ENCODE measurements at regions not wholly inside any gene's neighbourhood (a gene's known extent, or its start where the extent isn't known, plus 50 kb on each side); places are given as distances from the start of the nearest gene placed in this dataset.

GRCh38 chr21:15558884-15559283 lies 170.9 kb upstream of the USP25 start:
- WGBS, 2 donors = 60 to 64% methylated on average over 1 of the region's 1 CpG
- TF ChIP-seq, protein P1, sequence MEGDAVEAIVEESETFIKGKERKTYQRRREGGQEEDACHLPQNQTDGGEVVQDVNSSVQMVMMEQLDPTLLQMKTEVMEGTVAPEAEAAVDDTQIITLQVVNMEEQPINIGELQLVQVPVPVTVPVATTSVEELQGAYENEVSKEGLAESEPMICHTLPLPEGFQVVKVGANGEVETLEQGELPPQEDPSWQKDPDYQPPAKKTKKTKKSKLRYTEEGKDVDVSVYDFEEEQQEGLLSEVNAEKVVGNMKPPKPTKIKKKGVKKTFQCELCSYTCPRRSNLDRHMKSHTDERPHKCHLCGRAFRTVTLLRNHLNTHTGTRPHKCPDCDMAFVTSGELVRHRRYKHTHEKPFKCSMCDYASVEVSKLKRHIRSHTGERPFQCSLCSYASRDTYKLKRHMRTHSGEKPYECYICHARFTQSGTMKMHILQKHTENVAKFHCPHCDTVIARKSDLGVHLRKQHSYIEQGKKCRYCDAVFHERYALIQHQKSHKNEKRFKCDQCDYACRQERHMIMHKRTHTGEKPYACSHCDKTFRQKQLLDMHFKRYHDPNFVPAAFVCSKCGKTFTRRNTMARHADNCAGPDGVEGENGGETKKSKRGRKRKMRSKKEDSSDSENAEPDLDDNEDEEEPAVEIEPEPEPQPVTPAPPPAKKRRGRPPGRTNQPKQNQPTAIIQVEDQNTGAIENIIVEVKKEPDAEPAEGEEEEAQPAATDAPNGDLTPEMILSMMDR (IDR thresholded peaks at IDR 0.05) = no peak
- TF ChIP-seq POLR2AphosphoS5 (IDR thresholded peaks at IDR 0.05) (no peak), POLR2A (IDR thresholded peaks at IDR 0.05) (no peak), EP300 (IDR thresholded peaks at IDR 0.05) (no peak)
- Histone ChIP-seq H3K4me3 (no peak overlapping the region), H3K27ac (no peak overlapping the region), H3K27me3 (no peaks in the 10 kb centered on the region), H3K9me3 (no peaks in the 10 kb centered on the region), H3K4me1 (no peaks in the 10 kb centered on the region), H3K36me3 (no peaks in the 10 kb centered on the region)
- ATAC-seq (ENCODE audit: low FRiP score in 2 of 2) = no peak
- no peak for DNase-seq

DNA sequence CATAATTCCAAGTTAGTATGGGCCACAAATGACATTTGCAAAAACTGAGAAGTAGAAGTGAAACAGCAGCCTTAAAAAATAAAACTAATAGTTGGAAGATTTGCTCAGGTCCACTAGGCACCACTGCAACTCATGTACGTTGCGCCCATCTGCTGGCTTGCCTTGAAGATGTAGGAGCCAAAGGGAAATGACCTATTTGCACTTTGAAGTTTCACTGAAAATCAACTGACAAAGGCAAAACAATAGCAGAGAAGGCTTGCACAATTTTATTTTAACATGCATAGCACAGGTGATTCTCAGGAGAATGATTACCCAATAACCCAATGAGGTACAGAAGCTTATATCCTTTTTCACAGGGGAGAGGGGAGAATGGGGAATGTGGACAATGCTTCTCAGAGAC lies 170.1 kb upstream of the USP25 start:
- 51 to 81% methylated on average over 2 of the region's 2 CpGs for WGBS, 2 donors
- no peak overlapping the region for H3K4me3 ChIP-seq

DNA sequence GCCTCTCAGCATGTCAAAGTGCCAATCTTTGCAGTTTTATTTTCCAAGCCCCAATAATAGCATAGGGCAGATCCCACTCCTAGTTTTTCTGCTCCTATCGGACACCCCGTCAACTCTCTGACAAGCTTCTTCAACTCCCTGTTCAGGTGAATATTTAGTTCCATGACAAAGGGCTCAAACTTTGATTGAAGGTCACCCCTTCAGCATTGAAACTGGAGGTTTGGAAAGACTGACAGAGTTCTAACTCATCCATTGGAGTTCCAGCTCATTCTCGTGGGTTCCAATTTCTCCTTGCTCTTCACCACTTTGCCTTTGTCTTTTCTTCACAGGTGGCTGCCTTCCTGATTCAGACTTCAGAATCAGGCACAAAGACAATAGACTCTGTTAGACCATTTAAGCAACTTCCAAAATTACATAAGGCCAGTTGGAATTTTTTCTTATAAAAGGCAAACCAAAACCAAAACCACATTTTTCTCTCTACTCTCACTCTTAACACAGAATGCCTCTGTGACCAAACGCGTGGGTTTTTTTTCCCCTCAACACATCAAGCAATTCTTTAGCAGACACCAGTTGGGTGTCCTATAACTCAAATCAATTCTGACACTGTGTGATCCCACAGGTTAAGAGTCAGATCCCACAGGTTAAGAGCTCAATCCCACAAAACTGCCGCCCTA lies 169.3 kb upstream of the USP25 start:
- TF ChIP-seq POLR2A (IDR thresholded peaks at IDR 0.05) (no peak), POLR2AphosphoS5 (IDR thresholded peaks at IDR 0.05) (no peak), EP300 (IDR thresholded peaks at IDR 0.05) (no peak)
- TF ChIP-seq, protein P1 (IDR thresholded peaks at IDR 0.05) = no peak
- Histone ChIP-seq H3K9me3 (no peaks in the 10 kb centered on the region), H3K27ac (no peak overlapping the region), H3K4me3 (no peak overlapping the region), H3K4me1 (peaks cover 0 to 5% (median 0%) of the 10 kb centered on the region in 4 donors), H3K36me3 (no peaks in the 10 kb centered on the region), H3K27me3 (no peaks in the 10 kb centered on the region)
- WGBS, 2 donors = 87 to 89% methylated on average over 6 of the region's 6 CpGs
- no peak for ATAC-seq (ENCODE audit: low FRiP score in 2 of 2)
- DNase-seq = no peak

More for the DNA sequence above, 170.1 kb upstream of the USP25 start:
- TF ChIP-seq POLR2AphosphoS5 (IDR thresholded peaks at IDR 0.05) (no peak), POLR2A (IDR thresholded peaks at IDR 0.05) (no peak), EP300 (IDR thresholded peaks at IDR 0.05) (no peak)
- TF ChIP-seq, protein P1 (IDR thresholded peaks at IDR 0.05) = no peak
- Histone ChIP-seq H3K9me3 (no peaks in the 10 kb centered on the region), H3K27me3 (no peaks in the 10 kb centered on the region), H3K36me3 (no peaks in the 10 kb centered on the region), H3K4me1 (peaks cover 0 to 5% (median 0%) of the 10 kb centered on the region in 4 donors), H3K27ac (no peak overlapping the region)
- DNase-seq = no peak
- ATAC-seq (ENCODE audit: low FRiP score in 2 of 2) = no peak

GRCh38 chr21:15562748-15563147 lies 167.0 kb upstream of the USP25 start:
- Histone ChIP-seq H3K36me3 (no peaks in the 10 kb centered on the region), H3K27ac (no peak overlapping the region), H3K4me3 (no peak overlapping the region), H3K27me3 (no peaks in the 10 kb centered on the region), H3K4me1 (peaks cover 0 to 5% (median 0%) of the 10 kb centered on the region in 4 donors), H3K9me3 (no peaks in the 10 kb centered on the region)
- TF ChIP-seq, protein P1 (IDR thresholded peaks at IDR 0.05) = no peak
- TF ChIP-seq EP300 (IDR thresholded peaks at IDR 0.05) (no peak), POLR2AphosphoS5 (IDR thresholded peaks at IDR 0.05) (no peak), POLR2A (IDR thresholded peaks at IDR 0.05) (no peak)
- no peak for ATAC-seq (ENCODE audit: low FRiP score in 2 of 2)
- DNase-seq = no peak

GRCh38 chr21:15564907-15565306 lies 164.9 kb upstream of the USP25 start:
- WGBS, 2 donors = 30 to 35% methylated on average over 3 to 4 of the region's 4 CpGs
- Histone ChIP-seq H3K4me3 (no peak overlapping the region), H3K9me3 (no peaks in the 10 kb centered on the region), H3K4me1 (peaks cover 0 to 5% (median 0%) of the 10 kb centered on the region in 4 donors), H3K36me3 (no peaks in the 10 kb centered on the region), H3K27ac (peak overlapping the region in 3 of 4 donors; percentile 14 to 30 (median 16)), H3K27me3 (no peaks in the 10 kb centered on the region)
- peak in 1 of 2 donors; percentile 43 for DNase-seq
- no peak for TF ChIP-seq POLR2AphosphoS5 (IDR thresholded peaks at IDR 0.05)
- TF ChIP-seq EP300 (IDR thresholded peaks at IDR 0.05) = peak in 1 of 4 donors; percentile 63
- TF ChIP-seq, protein P1 (IDR thresholded peaks at IDR 0.05) = no peak
- ATAC-seq (ENCODE audit: low FRiP score in 2 of 2) = peak; percentile 61 to 88
